HL-60 (cell line): ENCODE measurements at regions not wholly inside any gene's neighbourhood (a gene's known extent, or its start where the extent isn't known, plus 50 kb on each side); places are given as distances from the start of the nearest gene placed in this dataset.

Source experiments
- GABPA ChIP-seq: IDR thresholded peaks from 2 replicates; pipeline ENCODE4 v1.6.1; 2012; ENCODE audit warnings: low read depth
- POLR2AphosphoS5 ChIP-seq: IDR thresholded peaks from 2 replicates; pipeline ENCODE4 v1.6.1; 2012; ENCODE audit warnings: low read depth
- SPI1 ChIP-seq: IDR thresholded peaks from 2 replicates; pipeline ENCODE4 v1.6.1; 2012; ENCODE audit warnings: low read depth, mild to moderate bottlenecking, borderline replicate concordance
- TF ChIP-seq, protein P1 (sequence below): IDR thresholded peaks from one replicate; pipeline ENCODE4 v1.5.1; 2011; ENCODE audit warnings: low read length, control low read depth, inconsistent platforms; ENCODE audit not compliant: insufficient read depth
- TF ChIP-seq, protein P2 (sequence below): IDR thresholded peaks from 2 replicates; pipeline ENCODE4 v1.6.1; 2012; ENCODE audit warnings: low read depth; ENCODE audit not compliant: insufficient replicate concordance

DNA sequence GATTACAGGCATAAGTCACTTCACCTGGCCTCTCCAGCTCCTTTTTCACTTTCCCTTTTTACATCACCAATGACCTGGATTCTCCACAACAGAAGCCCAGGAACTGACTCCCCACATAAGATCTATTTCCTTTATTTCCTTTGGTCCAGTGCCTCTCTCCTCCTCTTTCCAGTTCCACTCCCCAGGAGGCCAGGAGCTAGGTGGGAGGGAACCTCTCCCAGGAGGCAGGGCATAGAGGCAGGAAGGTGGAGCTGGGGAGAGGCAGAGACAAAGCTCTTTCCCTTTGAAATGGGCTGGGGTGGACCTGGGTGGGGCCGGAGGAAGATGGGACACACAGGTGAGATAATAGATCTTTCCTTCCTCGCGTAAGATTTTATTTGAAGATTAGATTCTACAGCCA is 318.3 kb upstream of the TNRC6C start:
- TF ChIP-seq, protein P1, sequence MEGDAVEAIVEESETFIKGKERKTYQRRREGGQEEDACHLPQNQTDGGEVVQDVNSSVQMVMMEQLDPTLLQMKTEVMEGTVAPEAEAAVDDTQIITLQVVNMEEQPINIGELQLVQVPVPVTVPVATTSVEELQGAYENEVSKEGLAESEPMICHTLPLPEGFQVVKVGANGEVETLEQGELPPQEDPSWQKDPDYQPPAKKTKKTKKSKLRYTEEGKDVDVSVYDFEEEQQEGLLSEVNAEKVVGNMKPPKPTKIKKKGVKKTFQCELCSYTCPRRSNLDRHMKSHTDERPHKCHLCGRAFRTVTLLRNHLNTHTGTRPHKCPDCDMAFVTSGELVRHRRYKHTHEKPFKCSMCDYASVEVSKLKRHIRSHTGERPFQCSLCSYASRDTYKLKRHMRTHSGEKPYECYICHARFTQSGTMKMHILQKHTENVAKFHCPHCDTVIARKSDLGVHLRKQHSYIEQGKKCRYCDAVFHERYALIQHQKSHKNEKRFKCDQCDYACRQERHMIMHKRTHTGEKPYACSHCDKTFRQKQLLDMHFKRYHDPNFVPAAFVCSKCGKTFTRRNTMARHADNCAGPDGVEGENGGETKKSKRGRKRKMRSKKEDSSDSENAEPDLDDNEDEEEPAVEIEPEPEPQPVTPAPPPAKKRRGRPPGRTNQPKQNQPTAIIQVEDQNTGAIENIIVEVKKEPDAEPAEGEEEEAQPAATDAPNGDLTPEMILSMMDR: no peak
- no peak for TF ChIP-seq POLR2AphosphoS5
- TF ChIP-seq, protein P2, sequence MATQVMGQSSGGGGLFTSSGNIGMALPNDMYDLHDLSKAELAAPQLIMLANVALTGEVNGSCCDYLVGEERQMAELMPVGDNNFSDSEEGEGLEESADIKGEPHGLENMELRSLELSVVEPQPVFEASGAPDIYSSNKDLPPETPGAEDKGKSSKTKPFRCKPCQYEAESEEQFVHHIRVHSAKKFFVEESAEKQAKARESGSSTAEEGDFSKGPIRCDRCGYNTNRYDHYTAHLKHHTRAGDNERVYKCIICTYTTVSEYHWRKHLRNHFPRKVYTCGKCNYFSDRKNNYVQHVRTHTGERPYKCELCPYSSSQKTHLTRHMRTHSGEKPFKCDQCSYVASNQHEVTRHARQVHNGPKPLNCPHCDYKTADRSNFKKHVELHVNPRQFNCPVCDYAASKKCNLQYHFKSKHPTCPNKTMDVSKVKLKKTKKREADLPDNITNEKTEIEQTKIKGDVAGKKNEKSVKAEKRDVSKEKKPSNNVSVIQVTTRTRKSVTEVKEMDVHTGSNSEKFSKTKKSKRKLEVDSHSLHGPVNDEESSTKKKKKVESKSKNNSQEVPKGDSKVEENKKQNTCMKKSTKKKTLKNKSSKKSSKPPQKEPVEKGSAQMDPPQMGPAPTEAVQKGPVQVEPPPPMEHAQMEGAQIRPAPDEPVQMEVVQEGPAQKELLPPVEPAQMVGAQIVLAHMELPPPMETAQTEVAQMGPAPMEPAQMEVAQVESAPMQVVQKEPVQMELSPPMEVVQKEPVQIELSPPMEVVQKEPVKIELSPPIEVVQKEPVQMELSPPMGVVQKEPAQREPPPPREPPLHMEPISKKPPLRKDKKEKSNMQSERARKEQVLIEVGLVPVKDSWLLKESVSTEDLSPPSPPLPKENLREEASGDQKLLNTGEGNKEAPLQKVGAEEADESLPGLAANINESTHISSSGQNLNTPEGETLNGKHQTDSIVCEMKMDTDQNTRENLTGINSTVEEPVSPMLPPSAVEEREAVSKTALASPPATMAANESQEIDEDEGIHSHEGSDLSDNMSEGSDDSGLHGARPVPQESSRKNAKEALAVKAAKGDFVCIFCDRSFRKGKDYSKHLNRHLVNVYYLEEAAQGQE: no peak
- no peak for TF ChIP-seq GABPA
- TF ChIP-seq SPI1: no peak
